ENCODE measurements at regions not wholly inside any gene's neighbourhood (a gene's known extent, or its start where the extent isn't known, plus 50 kb on each side); places are given as distances from the start of the nearest gene placed in this dataset.

DNA sequence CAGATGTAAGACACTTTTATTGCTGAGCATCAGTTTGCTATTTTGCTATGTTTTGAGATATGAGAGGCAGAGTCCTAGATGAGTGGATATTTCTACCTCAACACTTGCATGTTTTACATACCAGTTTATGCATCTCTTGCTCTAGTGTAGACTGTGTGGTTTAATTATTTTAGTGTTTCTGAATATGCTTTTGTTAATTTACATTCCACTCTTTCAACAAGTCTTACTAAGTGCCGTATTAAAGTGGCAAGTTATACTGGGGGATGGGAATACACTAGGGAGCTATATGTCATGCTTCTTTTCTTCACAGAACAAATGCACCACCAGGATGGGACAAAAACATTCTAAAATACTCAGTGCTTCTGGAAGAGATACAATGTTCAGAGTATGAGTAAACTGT, 507.7 kb upstream of the PRMT6 start:
- TF ChIP-seq POLR2A (IDR thresholded peaks at IDR 0.05) = no peak
- TF ChIP-seq POLR2AphosphoS5 (IDR thresholded peaks at IDR 0.05) = no peak
- TF ChIP-seq, protein P1, sequence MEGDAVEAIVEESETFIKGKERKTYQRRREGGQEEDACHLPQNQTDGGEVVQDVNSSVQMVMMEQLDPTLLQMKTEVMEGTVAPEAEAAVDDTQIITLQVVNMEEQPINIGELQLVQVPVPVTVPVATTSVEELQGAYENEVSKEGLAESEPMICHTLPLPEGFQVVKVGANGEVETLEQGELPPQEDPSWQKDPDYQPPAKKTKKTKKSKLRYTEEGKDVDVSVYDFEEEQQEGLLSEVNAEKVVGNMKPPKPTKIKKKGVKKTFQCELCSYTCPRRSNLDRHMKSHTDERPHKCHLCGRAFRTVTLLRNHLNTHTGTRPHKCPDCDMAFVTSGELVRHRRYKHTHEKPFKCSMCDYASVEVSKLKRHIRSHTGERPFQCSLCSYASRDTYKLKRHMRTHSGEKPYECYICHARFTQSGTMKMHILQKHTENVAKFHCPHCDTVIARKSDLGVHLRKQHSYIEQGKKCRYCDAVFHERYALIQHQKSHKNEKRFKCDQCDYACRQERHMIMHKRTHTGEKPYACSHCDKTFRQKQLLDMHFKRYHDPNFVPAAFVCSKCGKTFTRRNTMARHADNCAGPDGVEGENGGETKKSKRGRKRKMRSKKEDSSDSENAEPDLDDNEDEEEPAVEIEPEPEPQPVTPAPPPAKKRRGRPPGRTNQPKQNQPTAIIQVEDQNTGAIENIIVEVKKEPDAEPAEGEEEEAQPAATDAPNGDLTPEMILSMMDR (IDR thresholded peaks at IDR 0.05 in 8 of 11, conservative IDR thresholded peaks at IDR 0.05 in 3 of 11) = no peak
